Mesendoderm (in vitro differentiated cells): ENCODE measurements at regions not wholly inside any gene's neighbourhood (a gene's known extent, or its start where the extent isn't known, plus 50 kb on each side); places are given as distances from the start of the nearest gene placed in this dataset.

ENCODE experiments used
- DNase-seq: peaks from one replicate; pipeline ENCODE4 v3.0.0; 2013
- H2AK5ac ChIP-seq: 2 replicates; pipeline ENCODE4 v1.6.1; 2013; ENCODE audit warnings: low read length, inconsistent platforms
- H2BK120ac ChIP-seq: 2 replicates; pipeline ENCODE4 v1.6.1; 2013; ENCODE audit warnings: low read depth, mild to moderate bottlenecking, low read length, moderate library complexity, mixed read lengths
- H2BK15ac ChIP-seq: replicated peaks from 2 replicates; pipeline ENCODE4 v1.6.1; 2013; ENCODE audit warnings: low read depth, mild to moderate bottlenecking, moderate library complexity
- H2BK5ac ChIP-seq: 2 replicates; pipeline ENCODE4 v1.6.1; 2013; ENCODE audit warnings: low read length, inconsistent platforms
- H3K18ac ChIP-seq: 2 replicates; pipeline ENCODE4 v1.6.1; 2013; ENCODE audit warnings: mild to moderate bottlenecking, low read length, mixed read lengths
- H3K23ac ChIP-seq: one replicate; pipeline ENCODE4 v1.6.1; 2013; ENCODE audit warnings: low read length
- H3K27ac ChIP-seq: 2 replicates; pipeline ENCODE4 v1.5.1; 2013; ENCODE audit warnings: low read depth, mild to moderate bottlenecking, inconsistent platforms, low read length, moderate library complexity
- H3K27me3 ChIP-seq: 2 replicates; pipeline ENCODE4 v1.6.1; 2013; ENCODE audit warnings: low read length, control low read depth, mild to moderate bottlenecking, inconsistent platforms; ENCODE audit not compliant: insufficient read depth, poor library complexity
- H3K36me3 ChIP-seq: 2 replicates; pipeline ENCODE4 v1.6.1; 2013; ENCODE audit warnings: low read length, inconsistent platforms; ENCODE audit not compliant: control insufficient read depth, insufficient read depth
- H3K4ac ChIP-seq: one replicate; pipeline ENCODE4 v1.6.1; 2013; ENCODE audit warnings: low read depth, mild to moderate bottlenecking, low read length, moderate library complexity
- H3K4me1 ChIP-seq: 2 replicates; pipeline ENCODE4 v1.6.1; 2013; ENCODE audit warnings: low read depth, low read length, inconsistent platforms; ENCODE audit not compliant: control insufficient read depth
- H3K4me2 ChIP-seq: 2 replicates; pipeline ENCODE4 v1.6.1; 2013; ENCODE audit warnings: low read length
- H3K4me3 ChIP-seq: 2 replicates; pipeline ENCODE4 v1.5.1; 2013; ENCODE audit warnings: mild to moderate bottlenecking, low read length
- H3K56ac ChIP-seq: one replicate; pipeline ENCODE4 v1.6.1; 2013; ENCODE audit warnings: low read length
- H3K79me1 ChIP-seq: 2 replicates; pipeline ENCODE4 v1.6.1; 2013; ENCODE audit warnings: low read length, inconsistent platforms
- H3K79me2 ChIP-seq: 2 replicates; pipeline ENCODE4 v1.6.1; 2013; ENCODE audit warnings: mild to moderate bottlenecking, low read length; ENCODE audit not compliant: control insufficient read depth, insufficient read depth
- H3K9ac ChIP-seq: 2 replicates; pipeline ENCODE4 v1.6.1; 2013; ENCODE audit warnings: low read length, inconsistent platforms
- H4K5ac ChIP-seq: one replicate; pipeline ENCODE4 v1.6.1; 2013; ENCODE audit warnings: low read length
- H4K8ac ChIP-seq: one replicate; pipeline ENCODE4 v1.6.1; 2013; ENCODE audit warnings: low read depth, mild to moderate bottlenecking, control low read depth, low read length, moderate library complexity
- WGBS: extraction: QIAGEN DNeasy Blood & Tissue Kit; methylation state at CpG from one replicate; pipeline ENCODE4 v1.1.7; 2013; ENCODE audit warnings: low lambda C conversion rate, missing lambda C conversion rate; ENCODE audit not compliant: insufficient coverage; ENCODE audit errors: extremely low coverage; 5-methylcytosine and 5-hydroxymethylcytosine counted together

DNA sequence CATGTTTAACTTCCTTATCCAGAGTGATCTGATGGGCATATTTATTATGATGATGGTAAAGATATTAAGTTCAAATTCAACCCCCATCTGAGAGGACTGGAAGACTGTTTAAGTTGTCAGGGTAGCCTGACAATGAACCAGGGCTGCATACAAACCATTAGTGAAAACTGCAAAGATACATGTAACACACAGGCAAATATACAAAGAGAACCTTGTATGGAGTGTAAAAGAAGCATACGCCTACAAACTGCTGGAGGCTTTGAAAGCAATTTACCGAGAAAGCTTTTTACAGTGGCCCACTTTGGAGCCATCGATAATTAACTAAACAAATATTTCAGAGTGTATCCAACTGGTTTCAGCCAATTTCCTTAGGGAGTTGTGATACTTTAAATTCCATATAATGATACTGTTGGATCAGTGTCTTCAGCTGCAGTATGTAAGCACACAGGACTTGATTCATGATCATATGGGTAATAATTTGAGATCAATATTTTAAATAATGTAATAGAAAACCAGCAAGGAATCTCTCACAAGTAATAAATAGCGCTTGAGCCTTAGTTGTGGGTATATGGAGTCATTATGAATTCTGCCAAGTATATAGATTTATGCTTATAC is 231.5 kb upstream of the SPRY2 start:
- Histone ChIP-seq H3K27me3 (no peaks in the 10 kb centered on the region), H4K8ac (no peak overlapping the region), H3K4ac (no peak overlapping the region), H3K18ac (no peak overlapping the region), H2AK5ac (no peak overlapping the region), H2BK120ac (no peak overlapping the region), H4K5ac (no peak overlapping the region), H3K36me3 (no peaks in the 10 kb centered on the region), H3K56ac (no peak overlapping the region), H3K4me3 (no peak overlapping the region), H3K9ac (no peak overlapping the region), H3K23ac (no peak overlapping the region), H3K79me2 (no peaks in the 10 kb centered on the region), H2BK15ac (no peak overlapping the region), H3K4me2 (no peak overlapping the region), H3K79me1 (no peaks in the 10 kb centered on the region), H3K27ac (no peak overlapping the region), H2BK5ac (no peak overlapping the region), H3K4me1 (no peaks in the 10 kb centered on the region)
- WGBS: no CpG with 5 or more reads among the region's 4 CpGs
- DNase-seq: no peak

DNA sequence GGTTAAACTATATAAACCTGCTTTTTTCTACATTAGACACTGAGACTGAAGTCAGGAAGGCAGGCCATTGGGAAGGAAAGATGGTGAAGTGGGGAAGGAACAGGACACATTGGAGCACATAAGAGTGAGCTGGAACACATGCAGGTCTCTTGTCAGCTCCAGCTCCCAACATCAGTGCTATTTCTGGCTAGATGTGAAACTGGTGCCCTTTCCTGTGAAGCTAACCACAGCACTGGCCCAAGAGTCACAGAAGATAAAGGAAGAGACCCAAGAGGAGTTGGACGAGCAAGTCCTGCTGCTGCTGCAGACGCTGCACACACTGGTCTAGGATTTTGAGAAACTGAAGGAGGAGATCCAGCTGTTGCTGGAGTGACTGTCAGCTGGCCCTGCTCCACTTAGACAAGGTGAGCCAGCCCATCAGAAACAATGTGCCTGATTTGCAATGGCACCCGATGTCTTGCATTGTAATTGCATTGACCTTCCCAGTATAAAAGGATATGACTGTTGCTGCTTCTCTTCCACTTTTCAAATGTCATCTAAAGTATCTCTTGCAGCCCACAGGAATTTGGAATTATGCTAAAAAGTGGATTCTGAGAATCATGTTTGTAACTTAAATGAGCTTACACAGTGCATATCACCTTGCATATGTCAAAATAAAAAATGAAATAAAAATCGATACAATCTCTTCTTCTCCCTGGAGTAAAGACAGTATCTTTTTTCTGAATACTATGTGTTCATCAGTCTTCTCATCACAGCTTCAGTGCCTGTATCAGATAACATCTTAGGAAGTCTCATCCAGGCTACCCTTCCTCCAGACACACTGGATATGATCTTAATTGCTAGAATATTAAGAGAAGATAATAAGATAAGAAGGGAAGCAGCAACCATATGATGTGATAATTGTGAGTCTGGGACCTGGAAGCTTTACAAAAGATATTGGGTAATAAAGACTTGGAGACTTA is 230.7 kb upstream of the SPRY2 start:
- no peak overlapping the region for H3K4ac ChIP-seq
- no peak overlapping the region for H4K5ac ChIP-seq
- H3K27me3 ChIP-seq: no peaks in the 10 kb centered on the region
- WGBS: no CpG with 5 or more reads among the region's 4 CpGs
- no peak overlapping the region for H2BK120ac ChIP-seq
- H3K36me3 ChIP-seq: no peaks in the 10 kb centered on the region
- no peak overlapping the region for H4K8ac ChIP-seq
- H2AK5ac ChIP-seq: no peak overlapping the region
- peak overlapping the region; percentile 60 for H3K18ac ChIP-seq
- no peak overlapping the region for H2BK5ac ChIP-seq
- no peaks in the 10 kb centered on the region for H3K4me1 ChIP-seq
- DNase-seq: no peak
- no peak overlapping the region for H3K56ac ChIP-seq
- no peaks in the 10 kb centered on the region for H3K79me1 ChIP-seq
- no peak overlapping the region for H3K27ac ChIP-seq
- no peak overlapping the region for H3K9ac ChIP-seq
- no peak overlapping the region for H2BK15ac ChIP-seq
- H3K79me2 ChIP-seq: no peaks in the 10 kb centered on the region
- H3K23ac ChIP-seq: no peak overlapping the region
- no peak overlapping the region for H3K4me2 ChIP-seq
- H3K4me3 ChIP-seq: no peak overlapping the region

DNA sequence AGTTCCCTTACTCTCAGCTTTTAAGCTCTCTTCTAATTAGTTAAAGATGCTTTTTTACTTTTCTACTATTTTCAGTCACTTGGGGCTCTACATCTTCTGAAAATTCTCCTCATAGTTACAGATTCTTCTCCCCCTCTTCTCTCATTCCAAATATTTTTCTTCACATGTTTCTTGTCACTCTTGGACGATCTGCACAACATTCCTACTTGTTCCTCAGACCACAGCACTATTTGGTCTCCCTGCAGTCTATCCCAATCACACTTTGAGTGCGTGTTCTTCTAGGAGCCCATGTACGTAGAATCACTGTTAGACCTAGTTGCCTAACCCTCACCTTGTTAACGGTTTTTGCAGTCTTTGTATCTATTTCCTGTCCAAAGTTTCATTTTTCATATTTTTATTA is 222.5 kb upstream of the SPRY2 start:
- Histone ChIP-seq H2BK5ac (no peak overlapping the region), H3K4ac (no peak overlapping the region), H4K8ac (no peak overlapping the region), H3K23ac (no peak overlapping the region), H3K79me1 (no peaks in the 10 kb centered on the region), H3K4me3 (no peak overlapping the region), H2AK5ac (no peak overlapping the region), H3K4me1 (no peaks in the 10 kb centered on the region), H3K79me2 (no peaks in the 10 kb centered on the region), H2BK15ac (no peak overlapping the region), H4K5ac (no peak overlapping the region), H3K36me3 (no peaks in the 10 kb centered on the region), H3K9ac (no peak overlapping the region), H2BK120ac (no peak overlapping the region), H3K56ac (no peak overlapping the region), H3K27ac (no peak overlapping the region), H3K4me2 (no peak overlapping the region), H3K27me3 (no peaks in the 10 kb centered on the region), H3K18ac (no peak overlapping the region)
- WGBS: no CpG with 5 or more reads among the region's 4 CpGs
- DNase-seq: no peak

DNA sequence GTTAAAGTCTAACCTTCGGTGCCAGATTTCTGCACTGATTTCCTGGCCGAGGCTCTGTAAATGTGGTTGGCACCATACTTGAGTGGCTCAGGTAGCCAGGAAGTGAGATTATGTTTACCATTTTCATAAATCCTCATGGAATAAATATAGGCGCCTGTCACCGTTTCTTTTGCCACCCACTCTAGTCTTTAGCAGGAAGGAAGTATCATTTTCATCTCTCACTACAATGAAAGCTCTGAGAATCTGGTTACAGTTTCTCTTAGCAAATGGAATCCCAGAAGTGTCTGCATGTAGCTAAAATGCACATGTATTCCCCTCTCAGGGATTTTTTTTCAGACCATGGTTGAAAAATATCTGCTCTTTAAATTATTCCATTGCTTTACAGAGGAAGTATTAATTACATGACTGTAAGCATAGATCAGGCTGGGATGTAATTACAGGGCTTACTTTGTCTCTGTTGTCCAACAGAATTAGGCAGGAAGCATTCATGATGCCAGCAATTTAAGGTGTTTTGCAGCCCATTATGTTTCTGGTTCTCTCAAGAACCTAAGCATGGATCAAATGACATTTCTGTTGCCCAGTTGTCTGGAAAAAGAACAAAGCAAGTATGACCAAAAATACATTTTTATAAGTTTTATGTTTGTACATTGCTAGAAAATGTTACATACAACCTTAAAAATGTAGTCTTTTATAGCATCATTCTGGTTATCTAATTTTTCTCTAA is 221.7 kb upstream of the SPRY2 start:
- Histone ChIP-seq H3K27me3 (no peaks in the 10 kb centered on the region), H2BK120ac (no peak overlapping the region), H3K9ac (no peak overlapping the region), H3K4me2 (no peak overlapping the region), H3K56ac (no peak overlapping the region), H2BK5ac (no peak overlapping the region), H3K36me3 (no peaks in the 10 kb centered on the region), H3K4me3 (no peak overlapping the region), H3K18ac (no peak overlapping the region), H3K79me2 (no peaks in the 10 kb centered on the region), H3K23ac (no peak overlapping the region), H2BK15ac (no peak overlapping the region), H4K8ac (no peak overlapping the region), H3K4ac (no peak overlapping the region), H4K5ac (no peak overlapping the region), H3K27ac (no peak overlapping the region), H2AK5ac (no peak overlapping the region), H3K4me1 (no peaks in the 10 kb centered on the region), H3K79me1 (no peaks in the 10 kb centered on the region)
- DNase-seq: no peak
- WGBS: no CpG with 5 or more reads among the region's 4 CpGs

DNA sequence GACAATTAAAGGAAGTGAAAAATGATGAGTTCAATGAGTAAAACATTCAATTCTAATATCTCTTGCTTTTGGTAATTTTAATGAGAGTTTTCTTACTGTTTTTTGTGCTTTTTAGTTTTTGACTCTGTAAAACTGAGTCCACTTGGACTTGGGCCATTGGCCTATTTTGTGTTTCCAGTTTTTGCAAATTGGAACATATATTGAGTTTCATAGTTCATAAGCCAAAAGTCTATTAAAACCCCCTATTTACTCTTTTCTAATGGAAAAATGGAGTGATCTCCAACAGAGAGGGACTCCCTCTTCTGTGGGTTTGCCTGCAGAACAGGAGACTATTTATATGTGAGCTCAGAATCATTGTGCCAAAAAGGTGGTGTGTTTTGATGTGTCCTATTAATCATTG is 219.7 kb upstream of the SPRY2 start:
- Histone ChIP-seq H3K23ac (no peak overlapping the region), H3K9ac (no peak overlapping the region), H3K79me2 (no peaks in the 10 kb centered on the region), H4K5ac (no peak overlapping the region), H3K4me3 (no peak overlapping the region), H2BK5ac (no peak overlapping the region), H2BK120ac (no peak overlapping the region), H3K4me1 (no peaks in the 10 kb centered on the region), H3K4ac (no peak overlapping the region), H3K27ac (no peak overlapping the region), H3K36me3 (no peaks in the 10 kb centered on the region), H3K79me1 (no peaks in the 10 kb centered on the region), H3K56ac (no peak overlapping the region), H3K4me2 (no peak overlapping the region), H4K8ac (no peak overlapping the region), H3K27me3 (no peaks in the 10 kb centered on the region), H2AK5ac (no peak overlapping the region), H2BK15ac (no peak overlapping the region), H3K18ac (no peak overlapping the region)
- DNase-seq: no peak
